Endothelial cell (in vitro differentiated cells): ENCODE measurements at regions not wholly inside any gene's neighbourhood (a gene's known extent, or its start where the extent isn't known, plus 50 kb on each side); places are given as distances from the start of the nearest gene placed in this dataset. TPM values are rescaled to one million over a fixed set of nuclear protein-coding genes. Genes with fewer than 3 reads are reported as not detected.
"Not testable (repeated sequence)": the region's sequence is repeated elsewhere in the genome, so short reads cannot be mapped to it uniquely, and the experiment has no call there.

Source experiments
- DNase-seq: peaks from one replicate; pipeline ENCODE4 v3.0.0; 2021; ENCODE audit warnings: low spot score
- H3K27ac Mint-ChIP-seq: one replicate; pipeline ENCODE4 v1.8.0; 2021; ENCODE audit warnings: mixed read lengths, inconsistent platforms; ENCODE audit not compliant: unreplicated experiment
- H3K27me3 Mint-ChIP-seq: one replicate; pipeline ENCODE4 v1.8.0; 2021; ENCODE audit warnings: mild to moderate bottlenecking, moderate library complexity, mixed read lengths, inconsistent platforms; ENCODE audit not compliant: unreplicated experiment
- H3K36me3 Mint-ChIP-seq: one replicate; pipeline ENCODE4 v1.8.0; 2021; ENCODE audit warnings: mild to moderate bottlenecking, low read depth, mixed read lengths, inconsistent platforms; ENCODE audit not compliant: unreplicated experiment
- H3K4me1 Mint-ChIP-seq: one replicate; pipeline ENCODE4 v1.8.0; 2021; ENCODE audit warnings: mild to moderate bottlenecking, mixed read lengths, inconsistent platforms; ENCODE audit not compliant: unreplicated experiment
- H3K4me3 Mint-ChIP-seq: one replicate; pipeline ENCODE4 v1.8.0; 2021; ENCODE audit warnings: mild to moderate bottlenecking, mixed read lengths, inconsistent platforms; ENCODE audit not compliant: unreplicated experiment
- H3K9me3 Mint-ChIP-seq: one replicate; pipeline ENCODE4 v1.8.0; 2021; ENCODE audit warnings: mixed read lengths, inconsistent platforms; ENCODE audit not compliant: unreplicated experiment
- microRNA-seq: library from miRNA; unstranded; fragments of <30 nt; microRNA quantifications from one replicate; pipeline ENCODE4, GENCODE V29; 2020; ENCODE audit not compliant: unreplicated experiment
- TF ChIP-seq, protein P1 (sequence below): fragments of 200-600 bp; sonication (generic); IDR thresholded peaks from one replicate; pipeline ENCODE4 v1.5.0; 2021; ENCODE audit warnings: antibody characterized with exemption; ENCODE audit not compliant: unreplicated experiment

GRCh38 chr16:5158494-5158893, 60.9 kb upstream of the EEF2KMT start:
- Mint-ChIP-seq H3K4me3 (no peak overlapping the region), H3K9me3 (peaks cover 6% of the 10 kb centered on the region), H3K27me3 (peaks cover 2% of the 10 kb centered on the region), H3K4me1 (no peaks in the 10 kb centered on the region), H3K36me3 (no peaks in the 10 kb centered on the region), H3K27ac (no peak overlapping the region)
- no peak for DNase-seq
- TF ChIP-seq, protein P1, sequence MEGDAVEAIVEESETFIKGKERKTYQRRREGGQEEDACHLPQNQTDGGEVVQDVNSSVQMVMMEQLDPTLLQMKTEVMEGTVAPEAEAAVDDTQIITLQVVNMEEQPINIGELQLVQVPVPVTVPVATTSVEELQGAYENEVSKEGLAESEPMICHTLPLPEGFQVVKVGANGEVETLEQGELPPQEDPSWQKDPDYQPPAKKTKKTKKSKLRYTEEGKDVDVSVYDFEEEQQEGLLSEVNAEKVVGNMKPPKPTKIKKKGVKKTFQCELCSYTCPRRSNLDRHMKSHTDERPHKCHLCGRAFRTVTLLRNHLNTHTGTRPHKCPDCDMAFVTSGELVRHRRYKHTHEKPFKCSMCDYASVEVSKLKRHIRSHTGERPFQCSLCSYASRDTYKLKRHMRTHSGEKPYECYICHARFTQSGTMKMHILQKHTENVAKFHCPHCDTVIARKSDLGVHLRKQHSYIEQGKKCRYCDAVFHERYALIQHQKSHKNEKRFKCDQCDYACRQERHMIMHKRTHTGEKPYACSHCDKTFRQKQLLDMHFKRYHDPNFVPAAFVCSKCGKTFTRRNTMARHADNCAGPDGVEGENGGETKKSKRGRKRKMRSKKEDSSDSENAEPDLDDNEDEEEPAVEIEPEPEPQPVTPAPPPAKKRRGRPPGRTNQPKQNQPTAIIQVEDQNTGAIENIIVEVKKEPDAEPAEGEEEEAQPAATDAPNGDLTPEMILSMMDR = no peak

DNA sequence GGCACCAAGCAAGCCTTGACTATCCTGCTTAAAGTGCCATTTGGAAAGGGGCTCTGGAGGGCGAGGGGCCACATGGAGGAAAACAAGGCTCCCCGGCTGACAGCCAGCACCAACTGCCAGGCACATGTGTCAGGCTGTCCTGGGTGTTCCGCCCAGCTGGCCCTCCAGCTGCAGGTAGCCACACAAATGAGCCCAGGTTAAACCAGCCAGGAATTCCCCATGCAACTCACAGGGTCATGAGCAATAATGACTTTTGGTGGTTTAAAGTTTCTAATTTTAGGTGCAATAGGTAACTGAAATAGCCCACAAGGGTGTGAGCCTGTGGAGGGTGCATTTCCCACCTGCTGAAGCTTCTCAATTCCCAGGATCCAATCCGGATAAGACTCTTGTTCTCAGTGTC, 58.9 kb upstream of the EEF2KMT start:
- DNase-seq, H3K4me1 Mint-ChIP-seq, H3K4me3 Mint-ChIP-seq, H3K27ac Mint-ChIP-seq, H3K36me3 Mint-ChIP-seq, H3K27me3 Mint-ChIP-seq, H3K9me3 Mint-ChIP-seq: not testable (repeated sequence)

- H3K36me3 Mint-ChIP-seq = not testable (repeated sequence)
These were observed 56.4 kb upstream of the EEF2KMT start for GRCh38 chr16:5154006-5154405.

GRCh38 chr16:5151409-5151808, 53.8 kb upstream of the EEF2KMT start:
- H3K36me3 Mint-ChIP-seq, H3K27ac Mint-ChIP-seq, H3K4me3 Mint-ChIP-seq, H3K9me3 Mint-ChIP-seq, H3K4me1 Mint-ChIP-seq, H3K27me3 Mint-ChIP-seq, DNase-seq: not testable (repeated sequence)

More at GRCh38 chr16:5154006-5154405, 56.4 kb upstream of the EEF2KMT start:
- H3K4me1 Mint-ChIP-seq, H3K27ac Mint-ChIP-seq, H3K4me3 Mint-ChIP-seq, H3K27me3 Mint-ChIP-seq, DNase-seq, H3K9me3 Mint-ChIP-seq: not testable (repeated sequence)

Small RNA genes in the stretch of these regions (microRNA-seq; reads per million reads assigned to microRNA genes)
- not detected for gene MIR8065
